Retina (tissue), 1 donor: ENCODE measurements at regions not wholly inside any gene's neighbourhood (a gene's known extent, or its start where the extent isn't known, plus 50 kb on each side); places are given as distances from the start of the nearest gene placed in this dataset.
A peak's percentile ranks its signal among the peaks of the same experiment; 100 is the strongest.
"Not testable (repeated sequence)": the region's sequence is repeated elsewhere in the genome, so short reads cannot be mapped to it uniquely, and the experiment has no call there.

ENCODE experiments used
- DNase-seq: peaks from one replicate; pipeline ENCODE4 v3.0.0-alpha.2; 2016

DNA sequence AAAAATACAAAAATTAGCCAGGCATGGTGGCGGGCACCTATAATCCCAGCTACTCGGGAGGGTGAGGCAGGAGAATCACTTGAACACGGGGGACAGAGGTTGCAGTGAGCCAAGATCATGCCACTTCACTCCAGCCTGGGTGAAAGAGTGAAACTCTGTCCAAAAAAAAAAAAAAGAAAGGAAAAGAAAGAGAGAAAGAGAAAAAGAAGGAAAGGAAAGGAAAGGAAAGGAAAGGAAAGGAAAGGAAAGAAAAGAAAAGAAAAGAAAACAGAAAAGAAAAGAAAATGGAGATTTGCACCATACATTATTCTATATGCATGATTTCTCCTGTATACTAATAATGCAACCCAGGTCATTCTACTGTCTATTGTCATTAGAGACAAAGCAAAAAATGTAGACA is 421.5 kb downstream of the PCDH19 start:
- DNase-seq: not testable (repeated sequence)

GRCh38 chrX:99973572-99974226 is 436.4 kb downstream of the PCDH19 start:
- no peak for DNase-seq

DNA sequence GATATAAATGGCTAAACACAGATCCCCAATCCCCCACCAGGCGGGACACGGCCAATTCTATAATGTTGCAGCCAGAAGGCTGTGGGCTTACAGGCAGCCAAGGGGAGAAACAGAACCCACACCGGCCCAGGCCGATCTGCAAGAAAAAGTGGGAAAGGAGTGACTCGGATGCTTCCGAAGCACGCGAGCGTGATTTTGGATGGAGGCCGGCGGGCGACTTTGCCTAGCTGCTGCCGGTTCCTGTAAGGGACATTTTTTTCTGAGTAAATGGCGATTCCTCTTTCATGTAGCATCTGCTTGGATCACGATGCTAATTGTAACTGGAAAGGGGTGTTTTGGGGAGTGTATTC is 470.2 kb downstream of the PCDH19 start:
- DNase-seq: peak; percentile 2

DNA sequence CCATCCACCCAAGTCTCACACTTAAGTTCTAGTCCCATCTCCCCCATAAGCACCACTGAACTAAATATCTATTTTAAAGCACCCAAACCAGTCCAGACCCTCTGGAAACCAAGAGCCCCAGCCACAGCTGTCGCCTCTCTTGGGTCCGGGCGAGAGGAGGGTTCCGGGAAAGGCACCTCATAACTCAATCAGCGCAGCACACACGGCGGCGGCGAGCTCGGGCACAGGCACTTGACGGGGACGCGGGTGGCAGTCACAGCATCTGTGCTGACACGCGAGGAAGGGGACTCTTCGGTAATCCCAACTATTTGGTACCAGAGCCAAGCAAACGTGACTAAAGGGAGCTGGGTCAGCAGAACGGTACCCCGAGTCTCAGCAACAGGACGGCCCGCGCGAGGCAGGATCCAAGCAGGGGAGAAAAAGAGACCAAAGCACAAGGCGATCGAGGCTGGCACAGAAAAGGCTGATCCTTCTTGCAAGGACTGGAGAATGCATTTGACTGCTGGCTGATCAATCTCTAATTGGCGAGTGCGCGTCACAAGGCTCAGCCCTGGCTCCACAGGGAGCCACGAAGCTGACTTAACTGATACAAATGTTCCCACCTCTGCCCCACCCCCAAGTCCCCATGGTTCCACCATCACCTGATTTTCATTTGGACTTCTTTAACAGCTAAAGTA is 470.7 kb downstream of the PCDH19 start:
- DNase-seq: peak; percentile 24

- no peak for DNase-seq
These were observed 471.6 kb downstream of the PCDH19 start for GRCh38 chrX:99938464-99938863.

GRCh38 chrX:99933865-99934264 is 476.2 kb downstream of the PCDH19 start:
- DNase-seq: no peak

DNA sequence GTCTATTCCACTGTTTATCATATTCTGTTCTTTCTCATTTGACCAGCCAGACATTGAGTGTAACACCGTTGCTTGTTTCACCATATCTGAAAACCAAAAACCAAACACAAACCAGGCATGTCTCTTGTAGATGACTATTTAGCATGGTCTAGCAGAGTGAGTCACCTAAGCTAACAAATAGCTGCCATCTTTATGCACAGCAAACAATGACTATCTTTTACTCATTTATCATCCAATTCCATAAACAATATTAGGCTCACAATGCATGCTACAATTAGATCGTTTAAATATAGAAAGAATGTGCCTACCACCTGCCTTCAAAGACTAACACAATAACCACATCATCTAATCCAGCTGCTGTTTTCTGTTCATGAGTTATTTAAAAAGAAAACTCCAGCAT is 495.4 kb downstream of the PCDH19 start:
- no peak for DNase-seq

- no peak for DNase-seq
These were observed 496.5 kb downstream of the PCDH19 start for GRCh38 chrX:99913611-99914010.

DNA sequence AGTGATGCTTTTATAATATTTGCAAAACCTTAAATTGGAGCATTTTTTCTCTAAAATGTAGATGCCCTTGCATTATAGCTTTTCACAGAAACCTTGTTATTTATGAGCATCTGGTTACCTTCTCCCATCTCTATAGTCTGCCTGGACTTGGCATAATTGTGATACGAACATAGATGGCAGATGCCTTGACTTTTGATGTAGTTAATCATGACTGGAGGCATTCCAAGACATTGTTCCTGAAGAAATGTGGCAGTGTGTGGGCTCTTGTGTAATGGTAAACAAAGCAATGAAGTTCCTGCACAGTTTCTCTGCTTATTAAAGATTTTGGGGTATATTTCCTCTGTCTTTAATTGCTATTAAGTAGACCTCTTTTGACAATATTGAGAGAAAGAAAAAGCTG is 500.1 kb downstream of the PCDH19 start:
- DNase-seq: no peak

GRCh38 chrX:99901091-99901490 is 509.0 kb downstream of the PCDH19 start:
- no peak for DNase-seq

DNA sequence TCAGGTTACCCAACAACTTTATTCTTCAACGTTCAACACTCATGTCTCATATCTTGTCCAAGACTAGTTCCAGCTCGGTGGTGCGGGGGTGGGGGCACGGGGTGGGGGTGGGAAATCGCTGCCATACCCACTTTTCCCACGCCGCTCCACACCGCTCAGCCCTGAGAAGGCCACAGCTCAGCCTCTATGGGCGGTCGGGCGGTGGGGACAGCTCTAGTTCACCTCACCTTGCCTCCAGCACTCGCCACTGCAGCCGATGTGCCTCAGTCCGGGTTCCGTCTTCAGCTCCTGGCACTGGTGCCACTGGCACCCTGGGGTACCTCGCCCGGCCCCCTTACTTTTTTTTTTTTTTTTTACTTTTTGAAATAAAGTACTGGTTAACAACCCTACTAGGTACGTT is 522.2 kb downstream of the PCDH19 start:
- no peak for DNase-seq

DNA sequence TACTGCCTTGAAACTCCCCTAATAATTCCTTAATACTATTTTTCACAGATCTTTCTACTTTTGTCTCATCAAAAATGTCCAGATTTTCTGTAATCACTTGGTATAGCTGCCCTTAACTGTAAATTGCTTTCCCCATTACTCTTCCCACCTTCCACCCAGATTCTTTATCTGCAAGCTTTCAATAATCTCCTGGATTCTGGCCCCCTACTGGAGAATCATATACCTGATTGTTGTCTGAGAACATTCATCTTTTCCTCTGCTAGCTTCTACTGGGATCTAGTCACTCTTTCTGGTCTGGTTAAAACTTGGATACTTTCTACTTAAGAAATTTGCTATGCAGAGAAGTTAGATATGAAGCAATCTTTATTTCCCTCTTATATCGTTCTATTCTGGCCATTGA is 552.6 kb downstream of the PCDH19 start:
- no peak for DNase-seq

GRCh38 chrX:99833821-99834220 is 576.3 kb downstream of the PCDH19 start:
- no peak for DNase-seq

- no peak for DNase-seq
These were observed 589.9 kb downstream of the PCDH19 start for GRCh38 chrX:99820197-99820596.

DNA sequence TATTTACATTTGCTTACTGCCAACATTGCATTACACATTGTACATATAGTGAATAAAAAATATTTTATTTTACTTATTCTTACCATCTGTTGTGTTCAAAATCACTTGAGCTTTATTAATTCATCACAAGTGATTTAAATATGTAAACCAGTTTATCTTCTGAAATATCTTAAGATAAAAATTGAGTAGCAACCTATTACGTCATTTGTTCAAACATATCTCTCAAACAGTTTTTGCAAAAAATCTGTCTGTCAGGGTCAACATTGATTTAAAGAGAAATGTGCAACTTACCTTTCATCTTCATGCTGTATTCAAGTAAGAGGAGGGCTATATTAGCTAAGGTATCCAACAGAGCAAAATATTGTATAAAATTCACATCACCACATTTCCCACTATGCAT is 610.1 kb downstream of the PCDH19 start:
- DNase-seq: no peak

DNA sequence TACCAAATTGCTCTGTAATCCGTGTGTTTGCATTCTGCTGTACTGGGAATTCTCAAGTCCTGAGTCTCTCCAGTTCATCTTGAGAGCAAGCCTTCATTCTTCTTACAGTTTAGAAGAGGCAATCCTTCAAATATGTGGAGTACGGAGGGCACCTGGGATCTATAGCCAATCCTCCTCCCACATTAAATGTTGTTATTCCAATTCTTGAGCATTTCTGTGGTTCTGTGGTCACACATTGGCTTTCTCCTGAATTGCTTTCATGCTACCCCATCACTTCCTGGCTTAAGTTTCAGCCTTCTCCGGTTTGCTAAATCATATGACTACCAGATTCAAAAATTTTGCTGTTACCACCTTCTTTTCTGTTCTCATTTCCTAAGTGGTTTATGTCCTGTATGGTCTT is 611.1 kb downstream of the PCDH19 start:
- no peak for DNase-seq

DNA sequence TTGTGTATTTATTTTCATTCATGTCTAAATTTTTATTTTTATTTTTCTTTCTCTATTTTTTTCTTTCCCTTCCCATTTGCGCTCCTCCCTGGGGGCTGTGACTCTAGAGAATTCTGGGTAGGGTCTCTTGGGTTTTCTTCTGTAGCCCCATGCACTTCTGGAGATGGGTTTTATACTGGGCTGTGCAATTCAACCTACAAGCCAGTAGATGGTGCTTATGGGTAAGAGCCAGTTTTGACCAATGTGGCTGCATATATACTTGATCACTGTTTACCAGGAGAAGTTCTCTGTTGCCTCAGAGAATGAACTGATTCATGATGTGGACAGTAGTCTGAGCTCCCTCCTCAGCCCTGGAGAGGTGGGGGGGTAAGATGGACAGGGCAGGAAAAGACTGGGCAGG is 614.6 kb downstream of the PCDH19 start:
- no peak for DNase-seq

DNA sequence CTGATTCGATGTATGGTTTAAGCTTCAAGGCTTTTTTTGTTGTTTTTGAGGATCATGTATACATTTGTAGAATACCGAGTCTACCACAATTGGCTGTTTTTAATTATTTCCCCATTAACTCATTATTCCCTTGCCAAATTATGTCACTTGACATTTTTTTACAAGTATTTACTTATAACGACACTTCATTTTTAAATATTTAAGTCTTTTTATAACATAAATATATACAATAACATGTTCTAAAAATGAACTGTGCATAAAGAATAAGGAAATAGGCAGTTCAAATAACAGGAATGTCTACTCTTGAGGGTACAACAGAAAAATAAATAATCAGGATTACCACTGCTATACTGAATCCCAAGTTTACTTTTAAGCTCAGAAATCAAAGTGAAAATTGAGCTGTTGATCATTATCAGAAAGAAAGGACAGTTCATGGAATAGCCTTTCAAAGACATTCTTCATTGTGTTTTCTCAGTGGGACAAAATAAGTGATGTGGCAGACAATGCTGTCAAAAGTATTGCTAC is 627.5 kb downstream of the PCDH19 start:
- DNase-seq: no peak

DNA sequence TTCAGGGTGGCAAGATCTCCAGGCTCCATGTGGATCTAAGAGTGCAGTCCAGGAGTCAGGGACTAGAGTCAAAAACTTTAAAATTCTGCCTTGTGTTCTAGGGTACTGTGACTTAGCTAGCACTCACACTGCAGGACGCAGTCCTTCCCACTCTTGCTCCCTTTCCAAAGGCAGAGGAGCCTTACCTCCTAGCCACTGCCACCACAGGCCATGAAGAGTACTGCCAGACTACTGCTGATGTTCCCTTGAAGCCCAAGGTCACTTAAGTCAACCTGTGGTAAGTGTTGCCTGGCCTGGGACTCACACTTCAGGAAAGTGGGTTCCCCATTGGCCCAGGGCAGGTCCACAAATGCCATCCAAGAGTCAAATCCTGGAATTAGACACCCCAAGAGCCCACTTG is 632.2 kb downstream of the PCDH19 start:
- no peak for DNase-seq

DNA sequence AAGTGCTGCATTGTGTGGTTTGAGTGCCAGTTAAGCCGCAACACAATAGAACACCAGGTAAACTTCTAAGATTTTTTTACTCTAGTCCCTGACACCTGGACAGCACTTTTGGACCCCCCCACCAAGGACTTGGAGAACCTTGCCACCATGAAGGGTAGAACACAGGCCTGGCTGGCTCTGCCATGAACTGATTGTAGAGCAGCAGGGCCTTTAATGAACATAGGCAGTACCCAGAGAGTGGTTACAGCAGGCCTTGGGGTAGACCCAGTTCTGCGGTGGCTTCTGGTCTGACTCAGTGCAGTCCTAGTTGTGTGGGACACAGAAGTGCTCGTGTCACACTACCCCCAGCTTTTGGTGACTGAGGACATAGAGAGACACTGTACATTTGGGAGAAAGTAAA is 648.3 kb downstream of the PCDH19 start:
- no peak for DNase-seq

DNA sequence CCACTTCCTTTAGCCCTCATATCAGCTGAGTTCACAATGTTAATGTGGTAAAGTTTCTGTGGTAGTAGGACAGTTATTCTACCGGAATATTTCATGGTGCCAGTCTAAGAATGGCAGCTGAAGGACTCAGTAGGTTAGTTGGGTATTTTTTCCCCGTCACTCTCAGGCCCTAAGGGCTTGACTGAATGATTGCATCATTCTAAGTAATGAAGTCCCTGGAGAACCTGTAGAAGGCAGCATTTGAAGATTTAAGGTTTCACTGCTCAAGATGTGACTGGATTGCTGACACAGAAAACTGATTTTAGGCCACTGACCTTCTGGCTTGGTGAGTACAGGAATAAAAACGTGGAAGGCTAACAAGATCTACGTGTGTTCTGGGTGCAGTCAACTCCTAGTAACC is 657.3 kb downstream of the PCDH19 start:
- DNase-seq: no peak

DNA sequence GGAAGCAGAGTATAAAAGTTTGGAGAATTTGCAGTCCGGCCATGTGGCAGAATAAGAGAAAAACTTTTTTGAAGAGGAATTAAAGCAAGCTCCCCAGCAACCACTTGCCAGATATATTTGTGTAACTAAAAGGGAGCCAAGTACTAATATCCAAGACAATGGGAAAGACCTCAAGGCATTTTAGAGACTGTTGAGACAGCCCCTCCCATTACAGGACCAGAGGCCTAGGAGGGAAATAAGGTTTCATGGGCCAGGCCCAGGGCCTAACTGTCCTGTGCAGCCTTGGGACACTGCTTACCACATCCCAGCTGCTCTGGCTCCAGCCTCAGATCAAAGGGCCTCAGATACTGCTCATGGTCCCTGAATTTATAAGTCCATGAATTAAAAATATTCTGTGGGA is 659.4 kb downstream of the PCDH19 start:
- DNase-seq: no peak

GRCh38 chrX:99722094-99722493 is 688.0 kb downstream of the PCDH19 start:
- DNase-seq: no peak

DNA sequence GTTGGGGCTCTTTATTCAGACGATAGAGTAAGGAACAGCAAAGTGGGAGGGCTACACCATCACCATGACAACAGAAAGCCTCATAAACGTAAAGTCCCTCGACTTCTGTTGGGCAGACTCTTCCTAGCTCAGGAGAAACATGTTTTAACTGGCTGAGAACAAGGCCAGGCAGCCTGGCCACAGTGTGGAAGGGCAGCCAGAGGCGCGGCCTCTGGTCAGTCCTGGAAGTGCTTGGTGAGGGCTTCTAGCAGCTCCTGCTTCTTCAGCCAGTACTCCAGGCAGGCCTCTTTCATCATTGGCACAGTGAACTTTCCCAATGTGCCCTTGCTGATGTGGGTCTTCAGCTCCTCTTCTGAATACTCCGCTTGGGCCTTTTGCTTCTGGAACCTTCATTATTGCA is 690.9 kb downstream of the PCDH19 start:
- DNase-seq: no peak

GRCh38 chrX:99717716-99718115 is 692.4 kb downstream of the PCDH19 start:
- DNase-seq: no peak
